NCI-H146 treated with DMSO at 0.1 percent for 48 hours (cell line): ENCODE measurements at regions not wholly inside any gene's neighbourhood (a gene's known extent, or its start where the extent isn't known, plus 50 kb on each side); places are given as distances from the start of the nearest gene placed in this dataset.

Experiments used
- DNase-seq: peaks from one replicate; lab custom pipeline; 2025; ENCODE audit not compliant: unreplicated experiment; lab: John Stamatoyannopoulos, UW

DNA sequence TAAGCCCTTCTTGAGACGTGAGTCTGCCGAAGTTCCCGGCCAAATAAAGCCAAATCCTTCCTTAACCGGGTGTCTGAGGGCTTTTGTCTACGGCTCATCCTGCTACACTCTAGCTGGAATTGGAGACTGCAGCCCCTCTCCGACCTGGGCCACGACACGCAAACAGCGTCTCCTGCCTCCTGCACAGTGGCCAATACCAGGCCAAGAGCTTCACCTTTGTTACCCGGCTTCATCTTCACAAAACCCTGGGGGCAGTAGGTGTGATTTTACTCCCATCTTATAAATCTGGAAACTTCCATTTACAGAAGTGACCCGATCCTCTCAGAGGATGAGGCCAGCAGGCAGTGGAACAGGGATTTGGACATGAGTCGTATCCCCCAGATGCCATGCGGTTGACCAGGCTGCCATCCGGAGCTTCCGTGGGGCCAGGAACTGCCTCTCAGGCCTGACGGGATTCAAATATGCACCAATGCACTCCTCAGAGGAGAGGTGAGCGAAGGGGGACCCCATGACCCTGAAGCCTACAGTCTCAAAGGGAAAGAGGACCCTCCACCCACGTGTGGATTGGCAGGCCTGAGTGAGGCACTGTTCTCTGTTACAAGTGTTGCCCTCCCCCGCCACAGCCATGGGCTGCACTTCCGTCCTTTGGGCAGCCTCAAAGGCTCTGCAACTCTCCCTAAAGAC, 53.2 kb upstream of the KLF13 start:
- DNase-seq = no peak

DNA sequence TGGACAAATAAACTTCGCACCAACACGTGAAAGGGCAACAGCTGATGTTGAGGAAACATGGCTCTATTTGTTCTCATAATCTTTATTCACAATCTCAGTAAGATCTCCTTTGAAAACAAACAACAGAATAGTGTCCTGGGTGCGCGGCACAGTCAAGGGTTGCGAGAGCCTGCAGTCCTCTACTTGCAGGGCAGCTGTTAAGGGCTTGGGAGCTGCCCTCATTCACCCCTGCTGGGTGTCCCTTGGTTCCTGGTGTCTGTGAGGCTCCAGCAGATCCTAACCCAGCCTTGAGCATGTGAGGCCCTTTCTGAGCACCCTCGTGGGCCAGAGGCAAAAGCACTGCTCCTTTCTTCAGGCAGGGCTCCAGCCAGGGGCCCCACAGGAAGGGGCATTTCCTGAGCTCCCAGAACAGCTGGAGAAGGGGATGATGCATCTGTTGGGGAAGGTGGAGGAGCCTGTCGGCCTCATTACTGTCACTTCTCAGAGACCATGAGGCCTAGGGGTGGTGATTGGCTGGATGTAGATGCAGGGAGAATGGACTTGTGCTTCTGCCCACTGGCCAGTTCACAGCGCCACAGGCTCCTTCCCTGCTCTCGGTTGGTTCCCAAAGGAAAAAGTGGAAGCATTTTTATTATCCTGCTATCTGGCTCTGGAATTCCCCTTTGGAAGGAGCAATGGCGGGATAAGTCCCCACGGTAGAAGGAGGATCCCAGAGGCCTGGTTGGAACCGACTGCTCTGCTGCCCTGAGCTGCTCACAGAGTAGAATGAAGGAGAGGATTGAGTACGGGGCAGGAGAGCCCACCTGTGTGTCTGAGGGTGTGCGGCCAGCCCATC, 51.9 kb upstream of the KLF13 start:
- no peak for DNase-seq

- DNase-seq = no peak
These were observed 51.0 kb upstream of the KLF13 start for GRCh38 chr15:31275331-31276262.

DNA sequence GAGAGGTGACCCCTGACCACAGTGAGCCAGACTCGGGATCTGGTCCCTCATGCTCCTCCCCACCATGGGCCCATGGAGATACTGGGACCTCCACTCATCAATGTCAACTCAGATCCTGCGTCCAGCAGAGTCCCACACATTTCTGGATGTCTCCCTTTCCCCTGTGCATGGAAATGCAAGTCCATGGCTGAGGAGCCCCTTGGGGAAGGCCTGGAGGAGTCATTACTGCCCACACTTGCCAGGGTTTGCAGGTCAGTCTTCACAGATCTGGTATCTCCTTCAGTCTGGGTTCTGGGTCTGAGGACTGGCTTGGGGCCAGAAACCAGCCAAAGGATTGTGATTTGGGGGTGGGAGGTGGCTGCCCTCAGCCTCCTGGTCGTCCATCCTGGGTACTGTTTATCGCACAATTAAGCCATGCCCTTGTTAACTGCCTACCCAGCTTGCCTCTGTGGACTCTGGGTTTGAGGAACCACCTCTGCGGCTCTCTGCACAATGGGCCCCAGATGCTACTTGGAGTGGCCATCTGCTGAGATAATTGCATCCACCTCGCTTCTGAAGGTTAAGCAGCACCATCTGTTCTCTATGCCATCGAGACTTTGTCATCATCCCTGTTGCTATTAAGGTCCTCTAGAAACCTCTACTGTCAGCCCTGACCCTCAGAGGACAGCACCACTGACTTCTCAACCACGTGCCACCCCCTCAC, 49.9 kb upstream of the KLF13 start:
- peak; percentile 59 for DNase-seq
